ENCODE measurements at regions not wholly inside any gene's neighbourhood (a gene's known extent, or its start where the extent isn't known, plus 50 kb on each side); places are given as distances from the start of the nearest gene placed in this dataset.
"Not testable (repeated sequence)": the region's sequence is repeated elsewhere in the genome, so short reads cannot be mapped to it uniquely, and the experiment has no call there.

DNA sequence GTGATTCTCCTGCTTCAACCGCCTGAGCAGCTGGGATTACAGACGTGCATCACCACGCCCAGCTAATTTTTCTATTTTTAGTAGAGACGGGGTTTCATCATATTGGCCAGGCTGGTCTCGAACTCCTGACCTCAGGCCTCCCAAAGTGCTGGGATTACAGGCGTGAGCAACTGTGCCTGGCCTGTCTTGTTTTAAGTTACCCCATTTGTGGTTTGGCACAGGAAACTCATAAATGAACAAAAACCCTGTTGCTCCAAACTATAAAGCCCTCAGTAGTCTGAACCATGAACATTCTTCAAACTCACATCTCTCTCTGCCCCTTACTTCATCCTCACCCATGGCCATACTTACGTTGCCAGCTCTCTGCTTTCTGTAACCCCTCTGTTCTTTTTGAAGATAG is 61.7 kb downstream of the RHOU start:
- H3K4me1 Mint-ChIP-seq, result peaks cover 26% of the 10 kb centered on the region
- not testable (repeated sequence) for H3K4me3 Mint-ChIP-seq, H3K27me3 Mint-ChIP-seq, H3K9me3 Mint-ChIP-seq, H3K36me3 Mint-ChIP-seq
- H3K27ac Mint-ChIP-seq, result peak overlapping the region; percentile 67

DNA sequence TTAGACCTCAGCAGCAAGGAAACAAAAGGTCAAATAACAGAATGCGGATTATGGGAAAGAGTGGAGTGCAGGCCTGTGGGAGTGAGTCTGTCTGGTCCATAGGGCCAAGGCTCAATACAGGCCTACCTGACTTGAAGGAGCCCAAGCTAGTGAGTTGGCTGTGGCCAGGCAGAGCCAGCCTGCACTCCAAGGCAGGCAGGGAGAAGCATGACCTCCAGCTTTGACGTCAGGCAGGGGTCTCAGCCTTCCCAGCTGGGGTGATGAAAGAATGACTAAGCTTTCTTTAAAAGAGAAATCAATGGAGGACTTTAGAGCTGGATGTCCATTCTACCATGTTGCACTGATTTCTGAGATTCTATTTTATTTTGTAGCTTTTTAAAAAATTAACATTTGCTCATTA is 62.8 kb downstream of the RHOU start:
- Mint-ChIP-seq H3K9me3 (peaks cover 9% of the 10 kb centered on the region), H3K4me1 (peaks cover 29% of the 10 kb centered on the region), H3K27ac (no peak overlapping the region), H3K4me3 (no peak overlapping the region), H3K36me3 (peaks cover 4% of the 10 kb centered on the region), H3K27me3 (no peaks in the 10 kb centered on the region)

GRCh38 chr1:228798548-228798947 is 63.3 kb downstream of the RHOU start:
- H3K4me3 Mint-ChIP-seq, result no peak overlapping the region
- H3K27me3 Mint-ChIP-seq, result no peaks in the 10 kb centered on the region
- H3K9me3 Mint-ChIP-seq, result peaks cover 9% of the 10 kb centered on the region
- no peak overlapping the region for H3K27ac Mint-ChIP-seq
- H3K4me1 Mint-ChIP-seq, result peaks cover 31% of the 10 kb centered on the region
- peaks cover 4% of the 10 kb centered on the region for H3K36me3 Mint-ChIP-seq

GRCh38 chr1:228799924-228800323 is 64.6 kb downstream of the RHOU start:
- Mint-ChIP-seq H3K4me1 (peaks cover 40% of the 10 kb centered on the region), H3K27ac (peak overlapping the region; percentile 10), H3K9me3 (peaks cover 9% of the 10 kb centered on the region)

DNA sequence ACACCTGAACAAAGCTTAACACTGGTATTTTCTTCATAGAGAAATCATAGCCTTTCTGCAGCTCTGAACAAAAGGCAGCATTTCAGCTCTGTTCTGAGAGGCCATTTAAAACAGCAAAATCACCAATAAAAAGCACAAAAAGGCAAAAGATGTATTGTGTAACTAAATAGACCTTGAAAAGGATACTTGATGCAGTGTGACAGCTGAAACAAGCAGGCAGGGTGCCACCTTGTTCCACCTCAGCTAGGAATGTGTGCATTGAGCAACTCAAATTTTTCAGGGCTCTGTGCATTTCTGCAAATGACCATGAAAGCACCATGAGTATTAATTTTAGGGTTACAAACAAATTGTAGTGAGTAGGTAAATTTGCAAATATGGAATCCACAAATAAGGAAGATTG is 65.8 kb downstream of the RHOU start:
- Mint-ChIP-seq H3K27ac (no peak overlapping the region), H3K9me3 (peaks cover 9% of the 10 kb centered on the region), H3K4me1 (peaks cover 48% of the 10 kb centered on the region), H3K27me3 (no peaks in the 10 kb centered on the region), H3K36me3 (peaks cover 6% of the 10 kb centered on the region), H3K4me3 (no peak overlapping the region)

More at GRCh38 chr1:228799924-228800323, 64.6 kb downstream of the RHOU start:
- H3K36me3 Mint-ChIP-seq, result peaks cover 6% of the 10 kb centered on the region
- H3K27me3 Mint-ChIP-seq, result no peaks in the 10 kb centered on the region
- no peak overlapping the region for H3K4me3 Mint-ChIP-seq

GRCh38 chr1:228802386-228803220 is 67.3 kb downstream of the RHOU start:
- Mint-ChIP-seq H3K27ac (no peak overlapping the region), H3K4me1 (peaks cover 41% of the 10 kb centered on the region), H3K4me3 (no peak overlapping the region), H3K36me3 (peaks cover 5% of the 10 kb centered on the region), H3K27me3 (no peaks in the 10 kb centered on the region), H3K9me3 (peaks cover 2% of the 10 kb centered on the region)

- Mint-ChIP-seq H3K9me3 (no peaks in the 10 kb centered on the region), H3K27ac (no peak overlapping the region), H3K27me3 (no peaks in the 10 kb centered on the region), H3K4me1 (peaks cover 37% of the 10 kb centered on the region), H3K4me3 (no peak overlapping the region), H3K36me3 (peaks cover 5% of the 10 kb centered on the region)
Measured at GRCh38 chr1:228803421-228803820, 68.1 kb downstream of the RHOU start.

DNA sequence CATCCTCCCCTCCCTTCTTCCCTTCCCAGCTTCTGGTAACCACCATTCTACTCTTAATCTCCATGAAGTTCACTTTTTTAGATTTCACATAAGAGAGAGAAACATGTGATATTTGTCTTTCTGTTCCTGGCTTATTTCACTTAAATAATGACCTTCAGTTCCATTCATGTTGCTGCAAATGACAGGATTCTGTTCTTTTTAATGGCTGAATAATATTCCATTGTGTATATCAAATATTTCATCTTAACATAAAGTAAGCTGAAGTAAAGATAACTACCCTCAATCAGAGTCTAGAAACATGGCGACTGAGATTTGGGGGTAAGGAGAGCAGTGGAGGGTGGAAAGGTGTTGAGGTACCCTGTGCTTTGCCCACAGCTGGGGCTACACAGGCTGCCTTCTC is 68.9 kb downstream of the RHOU start:
- Mint-ChIP-seq H3K36me3 (peaks cover 5% of the 10 kb centered on the region), H3K4me3 (no peak overlapping the region), H3K27me3 (no peaks in the 10 kb centered on the region), H3K27ac (no peak overlapping the region), H3K4me1 (peaks cover 41% of the 10 kb centered on the region), H3K9me3 (no peaks in the 10 kb centered on the region)

DNA sequence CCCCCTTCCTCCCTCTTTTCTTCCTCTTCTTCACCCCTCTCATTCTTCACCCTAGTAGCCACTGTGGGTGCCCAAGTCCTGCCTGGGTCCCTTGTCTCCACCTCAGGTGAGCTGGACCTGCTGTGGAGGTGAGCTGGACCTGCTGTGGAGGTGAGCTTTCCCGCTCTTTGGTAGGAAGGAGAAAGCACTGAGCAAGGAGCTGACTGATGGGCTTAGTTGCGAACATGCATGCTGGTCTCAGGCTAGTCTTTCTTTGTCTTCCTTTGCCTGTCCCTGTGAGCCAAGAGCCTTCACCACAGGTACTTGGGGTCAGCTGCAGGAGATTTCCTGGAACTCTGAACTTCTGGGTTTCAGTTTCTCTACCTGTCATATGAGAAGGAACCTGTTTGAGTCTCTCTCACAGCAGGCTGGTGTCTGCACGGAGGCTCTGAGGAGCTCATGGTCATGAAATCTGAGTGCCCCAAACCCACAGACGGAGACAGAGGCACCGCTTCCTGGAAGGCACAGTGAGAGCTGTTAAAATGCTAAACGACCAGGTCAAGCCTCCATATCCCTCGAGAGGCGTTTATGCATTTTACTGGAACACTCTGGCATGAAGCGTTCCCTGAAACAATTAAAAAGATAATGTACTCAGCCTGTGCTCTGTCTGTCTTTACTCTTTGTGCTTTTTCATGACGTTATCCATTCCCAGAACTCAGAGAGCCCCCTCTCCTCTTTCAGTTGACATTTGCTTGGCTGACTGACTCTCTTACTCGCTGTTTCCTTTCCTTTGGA is 69.5 kb downstream of the RHOU start:
- peak overlapping the region; percentile 91 for H3K27ac Mint-ChIP-seq
- peaks cover 5% of the 10 kb centered on the region for H3K36me3 Mint-ChIP-seq
- no peaks in the 10 kb centered on the region for H3K27me3 Mint-ChIP-seq
- H3K9me3 Mint-ChIP-seq, result no peaks in the 10 kb centered on the region
- peaks cover 48% of the 10 kb centered on the region for H3K4me1 Mint-ChIP-seq
- H3K4me3 Mint-ChIP-seq, result peak overlapping the region; percentile 72

DNA sequence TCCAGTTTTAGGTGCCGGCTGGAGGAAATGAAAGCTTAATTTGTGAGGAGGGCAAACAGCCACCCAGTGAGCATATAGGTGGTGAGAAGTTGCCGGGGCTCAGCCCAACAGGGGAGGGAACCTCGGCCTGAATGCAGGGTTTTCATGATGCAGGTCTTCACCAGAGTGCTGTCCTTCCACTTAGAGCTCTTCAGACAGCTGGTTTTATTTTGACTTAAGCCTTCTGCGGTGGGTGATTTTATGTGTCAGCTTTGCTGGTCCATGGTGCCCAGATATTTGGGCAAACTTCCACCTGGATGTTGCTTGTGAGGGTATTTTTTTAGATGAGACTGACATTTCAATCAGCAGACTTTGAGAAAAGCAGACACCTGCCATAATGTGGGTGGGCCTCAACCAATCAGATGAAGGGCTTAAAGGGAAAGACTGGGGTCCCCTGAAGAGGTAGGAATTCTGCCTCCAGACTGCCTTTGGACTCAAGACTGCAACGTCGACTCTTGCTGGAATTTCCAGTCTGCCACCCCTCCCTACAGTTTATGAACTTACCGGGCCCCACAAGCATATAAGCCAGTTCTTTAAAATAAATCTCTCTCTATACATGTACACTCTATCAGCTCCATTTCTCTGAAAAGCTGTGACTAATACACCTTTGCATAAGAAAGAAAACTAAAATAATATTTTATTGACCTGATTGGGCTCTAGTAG is 72.8 kb downstream of the RHOU start:
- Mint-ChIP-seq H3K27me3 (no peaks in the 10 kb centered on the region), H3K4me3 (no peak overlapping the region), H3K36me3 (peaks cover 5% of the 10 kb centered on the region), H3K4me1 (peaks cover 53% of the 10 kb centered on the region), H3K27ac (no peak overlapping the region), H3K9me3 (no peaks in the 10 kb centered on the region)

GRCh38 chr1:228809621-228810394 is 74.5 kb downstream of the RHOU start:
- peak overlapping the region; percentile 38 for H3K27ac Mint-ChIP-seq
- H3K4me3 Mint-ChIP-seq, result no peak overlapping the region
- H3K27me3 Mint-ChIP-seq, result no peaks in the 10 kb centered on the region
- no peaks in the 10 kb centered on the region for H3K9me3 Mint-ChIP-seq
- H3K4me1 Mint-ChIP-seq, result peaks cover 43% of the 10 kb centered on the region
- H3K36me3 Mint-ChIP-seq, result peaks cover 2% of the 10 kb centered on the region

DNA sequence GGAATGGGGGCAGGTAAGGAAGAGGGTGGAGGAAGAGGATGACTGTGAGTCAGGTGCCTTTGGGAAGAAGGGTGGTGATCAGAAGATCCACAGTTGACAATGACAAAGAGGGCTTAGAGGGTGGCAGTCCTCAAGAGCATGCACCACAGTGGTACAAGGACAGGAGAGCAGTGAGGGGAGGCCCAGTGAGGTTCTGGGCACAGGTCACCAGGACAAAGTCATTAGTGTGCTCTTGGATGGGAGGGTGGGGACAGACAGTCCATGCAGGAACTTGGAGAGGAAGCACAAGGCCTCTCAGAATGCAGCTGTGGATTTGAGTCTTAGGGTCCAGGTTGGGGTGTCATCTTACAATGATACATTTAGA is 75.1 kb downstream of the RHOU start:
- H3K9me3 Mint-ChIP-seq, result no peaks in the 10 kb centered on the region
- H3K36me3 Mint-ChIP-seq, result peaks cover 2% of the 10 kb centered on the region
- H3K4me3 Mint-ChIP-seq, result peak overlapping the region; percentile 12
- H3K4me1 Mint-ChIP-seq, result peaks cover 37% of the 10 kb centered on the region
- peak overlapping the region; percentile 38 for H3K27ac Mint-ChIP-seq
- H3K27me3 Mint-ChIP-seq, result no peaks in the 10 kb centered on the region

DNA sequence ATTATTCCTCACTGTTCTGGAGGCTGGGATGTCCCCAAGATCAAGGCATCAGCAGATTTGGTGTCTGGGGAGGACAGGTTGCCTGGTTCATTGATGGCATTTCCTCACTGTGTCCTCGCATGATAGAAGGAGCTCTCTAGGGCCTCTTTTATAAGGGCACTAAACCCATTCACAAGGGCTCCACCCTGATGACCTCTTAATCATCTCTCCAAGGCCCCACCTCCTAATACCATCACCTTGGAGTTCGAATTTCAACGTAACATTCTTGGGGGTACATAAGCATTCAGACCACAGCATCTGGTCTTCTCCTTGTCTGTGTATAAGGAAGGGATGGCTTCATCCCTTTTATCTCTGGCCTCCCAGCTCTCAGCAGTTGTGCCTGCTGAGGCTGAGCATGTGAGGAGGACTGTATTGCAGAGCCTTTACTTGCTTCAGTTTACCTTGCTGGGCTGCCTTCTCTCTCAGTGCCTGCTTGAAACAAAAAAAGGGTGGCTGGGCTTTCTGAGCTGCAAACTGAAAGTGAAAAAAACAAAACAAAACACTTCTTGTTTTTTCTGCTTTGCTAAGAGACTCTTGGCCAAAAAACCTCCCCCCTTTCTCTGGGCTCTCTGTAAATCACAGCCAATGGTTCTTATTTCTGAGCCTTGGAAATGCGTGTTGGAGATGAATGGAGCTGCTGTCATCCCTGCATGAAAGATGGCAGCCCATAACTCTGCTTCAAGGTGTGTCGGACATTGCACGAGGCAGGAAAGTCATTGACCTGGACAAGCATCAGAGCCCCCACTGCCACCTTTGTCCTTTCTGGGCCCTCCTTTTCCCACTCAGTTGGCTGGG is 75.8 kb downstream of the RHOU start:
- H3K9me3 Mint-ChIP-seq, result no peaks in the 10 kb centered on the region
- no peak overlapping the region for H3K4me3 Mint-ChIP-seq
- H3K27ac Mint-ChIP-seq, result no peak overlapping the region
- peaks cover 34% of the 10 kb centered on the region for H3K4me1 Mint-ChIP-seq
- no peaks in the 10 kb centered on the region for H3K27me3 Mint-ChIP-seq
- peaks cover 2% of the 10 kb centered on the region for H3K36me3 Mint-ChIP-seq

GRCh38 chr1:228811712-228812305 is 76.5 kb downstream of the RHOU start:
- no peaks in the 10 kb centered on the region for H3K27me3 Mint-ChIP-seq
- no peak overlapping the region for H3K27ac Mint-ChIP-seq
- peaks cover 34% of the 10 kb centered on the region for H3K4me1 Mint-ChIP-seq
- H3K36me3 Mint-ChIP-seq, result peaks cover 1% of the 10 kb centered on the region
- H3K9me3 Mint-ChIP-seq, result no peaks in the 10 kb centered on the region
- no peak overlapping the region for H3K4me3 Mint-ChIP-seq
